Adrenal gland (tissue), 5 donors: ENCODE measurements at regions not wholly inside any gene's neighbourhood (a gene's known extent, or its start where the extent isn't known, plus 50 kb on each side); places are given as distances from the start of the nearest gene placed in this dataset.
"Not testable (repeated sequence)": the region's sequence is repeated elsewhere in the genome, so short reads cannot be mapped to it uniquely, and the experiment has no call there.

Experiments used
- POLR2A ChIP-seq, 2 donors: fragments of 450-650 bp; IDR thresholded peaks; one replicate each; pipeline ENCODE4 v1.6.1; 2017; ENCODE audit warnings: antibody characterized with exemption in 2 of 2, mild to moderate bottlenecking in 2 of 2, moderate library complexity in 1 of 2
- TF ChIP-seq, protein P1 (sequence below), 6 experiments: fragments of 450-650 bp in 4 of 6; fragments of 200-600 bp in 2 of 6; sonication (generic) in 1 of 6; IDR thresholded peaks; 1 replicate in 5 of 6; 2 replicates in 1 of 6; pipeline versions ENCODE4 v1.5.1 to v1.8.0; 2016 to 2021; ENCODE audit warnings: antibody characterized with exemption in 6 of 6, mild to moderate bottlenecking in 2 of 6, moderate library complexity in 1 of 6
- donor health status: DM: no; HTN: no; CAD: no.

DNA sequence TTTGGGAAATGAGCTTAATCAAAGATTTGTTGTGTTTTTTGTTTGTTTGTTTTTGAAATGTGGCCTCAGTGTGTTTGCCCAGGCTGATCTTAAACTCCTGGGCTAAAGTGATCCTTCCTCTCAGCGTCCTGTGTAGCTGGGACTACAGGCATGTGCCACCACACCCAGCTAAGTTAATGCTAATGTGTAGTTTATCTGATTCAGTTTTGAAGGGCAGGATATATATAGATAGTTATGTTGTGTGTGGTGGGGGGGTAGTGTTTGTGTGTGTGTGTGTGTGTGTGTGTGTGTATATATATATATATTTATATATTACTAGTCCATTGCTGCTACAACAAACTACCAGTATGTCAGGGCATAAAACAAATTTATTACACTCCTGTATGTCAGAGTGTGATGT lies 108.1 kb upstream of the PTPN20 start:
- TF ChIP-seq, protein P1, sequence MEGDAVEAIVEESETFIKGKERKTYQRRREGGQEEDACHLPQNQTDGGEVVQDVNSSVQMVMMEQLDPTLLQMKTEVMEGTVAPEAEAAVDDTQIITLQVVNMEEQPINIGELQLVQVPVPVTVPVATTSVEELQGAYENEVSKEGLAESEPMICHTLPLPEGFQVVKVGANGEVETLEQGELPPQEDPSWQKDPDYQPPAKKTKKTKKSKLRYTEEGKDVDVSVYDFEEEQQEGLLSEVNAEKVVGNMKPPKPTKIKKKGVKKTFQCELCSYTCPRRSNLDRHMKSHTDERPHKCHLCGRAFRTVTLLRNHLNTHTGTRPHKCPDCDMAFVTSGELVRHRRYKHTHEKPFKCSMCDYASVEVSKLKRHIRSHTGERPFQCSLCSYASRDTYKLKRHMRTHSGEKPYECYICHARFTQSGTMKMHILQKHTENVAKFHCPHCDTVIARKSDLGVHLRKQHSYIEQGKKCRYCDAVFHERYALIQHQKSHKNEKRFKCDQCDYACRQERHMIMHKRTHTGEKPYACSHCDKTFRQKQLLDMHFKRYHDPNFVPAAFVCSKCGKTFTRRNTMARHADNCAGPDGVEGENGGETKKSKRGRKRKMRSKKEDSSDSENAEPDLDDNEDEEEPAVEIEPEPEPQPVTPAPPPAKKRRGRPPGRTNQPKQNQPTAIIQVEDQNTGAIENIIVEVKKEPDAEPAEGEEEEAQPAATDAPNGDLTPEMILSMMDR (IDR thresholded peaks at IDR 0.05) = not testable (repeated sequence)
- TF ChIP-seq POLR2A (IDR thresholded peaks at IDR 0.05) = not testable (repeated sequence)
